OCI-LY1 (cell line): ENCODE measurements at regions not wholly inside any gene's neighbourhood (a gene's known extent, or its start where the extent isn't known, plus 50 kb on each side); places are given as distances from the start of the nearest gene placed in this dataset.
"Not testable (repeated sequence)": the region's sequence is repeated elsewhere in the genome, so short reads cannot be mapped to it uniquely, and the experiment has no call there.

Source experiments
- EZH2 ChIP-seq: fragments of 200-600 bp; sonication (generic), shearing (Covaris generic); IDR thresholded peaks from 2 replicates; pipeline ENCODE4 v1.8.0; 2017; ENCODE audit warnings: borderline replicate concordance, mixed run types, mild to moderate bottlenecking, antibody characterized with exemption, low read length, moderate library complexity, mixed read lengths
- TF ChIP-seq, protein P1 (sequence below): fragments of 200-600 bp; sonication (generic), shearing (Covaris generic); IDR thresholded peaks from 2 replicates; pipeline ENCODE4 v1.5.1; 2017; ENCODE audit warnings: mild to moderate bottlenecking, antibody characterized with exemption, low read length, moderate library complexity, mixed read lengths

DNA sequence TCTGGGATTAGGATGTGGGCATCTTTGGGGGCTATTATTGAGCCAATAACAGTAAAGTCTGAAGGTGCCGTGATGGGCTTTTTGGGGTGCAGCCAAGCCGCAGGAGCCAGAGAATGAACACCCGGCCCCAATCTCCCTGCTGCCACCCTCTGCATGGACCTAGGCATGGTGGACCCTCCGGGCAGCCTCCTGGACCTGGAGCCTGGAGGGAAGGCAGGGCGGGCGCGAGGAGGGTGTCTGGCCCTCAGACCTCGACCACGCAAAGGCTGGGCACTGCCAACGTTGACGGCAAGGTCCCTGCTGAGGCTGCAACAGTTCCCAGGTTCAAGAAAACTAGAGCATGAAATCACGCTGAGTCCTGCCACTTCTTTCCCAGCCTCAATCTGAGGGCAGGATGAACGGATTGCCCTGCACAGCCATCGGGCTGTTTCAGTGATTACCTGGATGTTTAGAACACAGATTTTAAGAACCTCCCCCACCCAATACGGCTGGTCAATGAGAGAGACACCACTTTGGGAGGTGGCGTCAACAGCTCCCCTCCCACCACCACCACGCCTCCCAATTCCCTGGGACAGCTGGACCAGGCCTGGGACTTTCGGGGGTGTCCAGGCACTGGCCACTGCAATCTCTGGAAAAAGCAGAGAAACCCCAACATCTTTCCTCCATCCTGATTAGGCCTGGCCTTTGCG lies 147.4 kb downstream of the NPIPB11 start:
- TF ChIP-seq, protein P1, sequence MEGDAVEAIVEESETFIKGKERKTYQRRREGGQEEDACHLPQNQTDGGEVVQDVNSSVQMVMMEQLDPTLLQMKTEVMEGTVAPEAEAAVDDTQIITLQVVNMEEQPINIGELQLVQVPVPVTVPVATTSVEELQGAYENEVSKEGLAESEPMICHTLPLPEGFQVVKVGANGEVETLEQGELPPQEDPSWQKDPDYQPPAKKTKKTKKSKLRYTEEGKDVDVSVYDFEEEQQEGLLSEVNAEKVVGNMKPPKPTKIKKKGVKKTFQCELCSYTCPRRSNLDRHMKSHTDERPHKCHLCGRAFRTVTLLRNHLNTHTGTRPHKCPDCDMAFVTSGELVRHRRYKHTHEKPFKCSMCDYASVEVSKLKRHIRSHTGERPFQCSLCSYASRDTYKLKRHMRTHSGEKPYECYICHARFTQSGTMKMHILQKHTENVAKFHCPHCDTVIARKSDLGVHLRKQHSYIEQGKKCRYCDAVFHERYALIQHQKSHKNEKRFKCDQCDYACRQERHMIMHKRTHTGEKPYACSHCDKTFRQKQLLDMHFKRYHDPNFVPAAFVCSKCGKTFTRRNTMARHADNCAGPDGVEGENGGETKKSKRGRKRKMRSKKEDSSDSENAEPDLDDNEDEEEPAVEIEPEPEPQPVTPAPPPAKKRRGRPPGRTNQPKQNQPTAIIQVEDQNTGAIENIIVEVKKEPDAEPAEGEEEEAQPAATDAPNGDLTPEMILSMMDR = not testable (repeated sequence)
- not testable (repeated sequence) for TF ChIP-seq EZH2
